ENCODE measurements at regions not wholly inside any gene's neighbourhood (a gene's known extent, or its start where the extent isn't known, plus 50 kb on each side); places are given as distances from the start of the nearest gene placed in this dataset.
"Not testable (repeated sequence)": the region's sequence is repeated elsewhere in the genome, so short reads cannot be mapped to it uniquely, and the experiment has no call there.

- no peak for DNase-seq (ENCODE audit: low spot score)
These were observed 1033.0 kb upstream of the INTU start for GRCh38 chr4:126599746-126600145.

DNA sequence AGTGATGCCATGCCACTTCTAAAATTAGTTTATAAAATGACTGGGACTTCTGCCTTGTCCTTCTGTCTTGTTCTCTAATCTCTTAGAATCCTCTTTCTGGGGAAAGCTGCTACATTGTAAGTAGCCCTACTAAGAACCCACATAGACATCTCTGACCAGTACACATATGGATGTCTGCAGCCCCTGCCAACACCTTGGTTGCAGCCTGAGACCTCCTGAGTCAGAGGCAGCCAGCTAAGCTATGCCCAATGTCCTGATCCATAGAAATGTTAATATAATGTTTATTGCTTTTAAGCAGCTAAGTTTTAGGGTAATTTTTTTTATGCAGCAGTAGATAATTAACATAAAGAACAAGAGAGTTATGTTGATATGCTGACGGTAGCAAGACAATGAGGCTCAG lies 1029.5 kb upstream of the INTU start:
- no peak for DNase-seq (ENCODE audit: low spot score)

- DNase-seq (ENCODE audit: low spot score): no peak
These were observed 1028.9 kb upstream of the INTU start for GRCh38 chr4:126603825-126604224.

- no peak for DNase-seq (ENCODE audit: low spot score)
These were observed 1028.4 kb upstream of the INTU start for GRCh38 chr4:126604268-126604867.

DNA sequence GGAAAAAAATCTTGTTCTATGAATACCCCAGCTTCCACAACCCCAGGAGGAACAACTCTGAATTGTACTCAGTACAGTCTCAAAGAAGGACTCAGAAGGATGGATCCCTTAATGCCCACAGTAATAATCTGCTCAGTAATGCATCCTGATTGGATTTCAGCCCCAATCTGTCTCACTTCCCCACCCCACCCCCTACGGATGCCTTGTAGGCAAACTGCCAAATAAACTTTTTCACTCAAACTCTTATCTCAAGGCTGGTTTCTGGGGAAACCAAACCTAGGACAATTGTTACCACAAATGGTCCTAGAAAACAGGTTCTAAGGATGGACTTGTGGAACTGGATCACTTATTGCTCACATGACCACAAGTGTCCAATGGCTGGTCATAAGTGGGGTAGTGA lies 1021.8 kb upstream of the INTU start:
- no peak for DNase-seq (ENCODE audit: low spot score)

DNA sequence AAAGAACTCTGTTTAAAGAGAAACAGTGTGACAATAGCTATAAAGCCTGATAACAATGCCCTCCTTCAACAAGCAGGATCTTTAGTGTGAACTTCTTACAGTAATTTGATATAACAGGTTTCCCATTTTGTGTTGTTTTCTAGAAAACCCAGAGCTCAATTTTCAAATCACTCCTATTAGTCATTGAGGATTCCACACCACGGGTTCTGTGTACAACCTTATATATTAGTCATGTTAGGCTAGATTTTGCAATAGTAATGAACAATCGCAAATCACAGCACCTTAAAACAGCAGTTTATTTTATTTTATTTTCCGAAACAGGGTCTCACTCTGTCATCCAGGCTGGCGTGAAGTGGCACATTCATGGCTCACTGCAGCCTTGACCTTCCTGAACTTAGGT lies 1020.9 kb upstream of the INTU start:
- no peak for DNase-seq (ENCODE audit: low spot score)

DNA sequence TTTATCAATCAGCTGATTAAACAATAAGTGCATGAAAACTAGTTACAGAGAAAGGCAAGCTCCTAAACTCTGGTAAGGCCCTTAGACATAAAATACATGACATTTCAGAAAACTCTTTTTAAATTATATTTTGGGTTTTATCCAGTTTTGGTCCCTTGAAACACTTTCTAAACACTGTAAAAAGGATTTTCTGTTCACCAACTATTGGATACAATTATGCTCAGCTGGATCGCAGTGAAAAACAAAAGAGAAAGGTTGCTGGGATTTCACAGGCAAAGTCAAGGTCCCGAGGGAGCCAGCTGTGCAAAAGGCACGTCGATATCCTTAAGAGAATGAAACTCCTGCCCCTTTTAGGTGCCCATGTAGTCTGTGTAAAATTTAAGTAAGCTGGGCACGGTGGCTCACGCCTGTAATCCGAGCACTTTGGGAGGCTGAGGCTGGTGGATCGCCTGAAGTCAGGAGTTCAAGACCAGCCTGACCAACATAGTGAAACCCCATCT lies 1018.4 kb upstream of the INTU start:
- DNase-seq (ENCODE audit: low spot score): no peak

DNA sequence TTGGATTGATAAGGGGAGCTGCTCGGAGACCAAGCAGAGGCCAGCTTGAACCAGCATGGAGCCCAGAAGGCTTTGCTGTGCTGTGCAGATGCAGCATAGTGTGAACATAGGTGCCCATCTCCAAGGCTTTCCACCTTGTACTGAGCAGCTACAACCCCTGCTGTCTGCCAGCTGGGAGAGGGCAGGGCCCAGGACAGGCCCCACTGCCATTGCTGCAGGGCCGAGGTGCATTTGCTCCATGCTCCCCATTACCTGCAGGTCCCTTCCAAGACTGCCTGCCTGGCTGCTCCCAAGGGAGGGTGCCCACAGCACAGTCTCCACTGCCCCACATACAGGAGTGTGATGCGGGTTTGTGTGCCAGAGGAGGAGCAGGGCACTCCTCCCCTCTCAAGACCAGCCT lies 1016.0 kb upstream of the INTU start:
- DNase-seq (ENCODE audit: low spot score): no peak

DNA sequence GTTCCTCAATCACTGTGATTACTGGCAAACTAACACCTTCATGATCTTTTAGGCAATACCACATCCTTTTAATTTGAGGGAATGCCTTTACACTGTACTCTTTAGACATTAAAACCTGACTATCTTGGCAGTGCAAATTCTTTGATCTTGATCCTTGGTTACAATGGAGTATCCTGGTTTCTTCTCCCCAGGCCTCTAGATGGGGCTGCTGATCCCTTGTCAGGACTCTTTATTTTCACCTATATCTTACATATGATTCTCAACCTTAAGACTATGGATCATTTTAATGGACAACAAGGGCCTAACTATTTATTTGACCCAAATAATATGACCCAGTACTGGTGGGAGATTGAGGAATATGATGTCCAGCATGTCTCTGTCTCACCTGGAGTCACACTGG lies 1005.5 kb upstream of the INTU start:
- DNase-seq (ENCODE audit: low spot score): no peak

- DNase-seq (ENCODE audit: low spot score): no peak
These were observed 1003.8 kb upstream of the INTU start for GRCh38 chr4:126628933-126629332.

GRCh38 chr4:126630230-126630629 lies 1002.5 kb upstream of the INTU start:
- no peak for DNase-seq (ENCODE audit: low spot score)

DNA sequence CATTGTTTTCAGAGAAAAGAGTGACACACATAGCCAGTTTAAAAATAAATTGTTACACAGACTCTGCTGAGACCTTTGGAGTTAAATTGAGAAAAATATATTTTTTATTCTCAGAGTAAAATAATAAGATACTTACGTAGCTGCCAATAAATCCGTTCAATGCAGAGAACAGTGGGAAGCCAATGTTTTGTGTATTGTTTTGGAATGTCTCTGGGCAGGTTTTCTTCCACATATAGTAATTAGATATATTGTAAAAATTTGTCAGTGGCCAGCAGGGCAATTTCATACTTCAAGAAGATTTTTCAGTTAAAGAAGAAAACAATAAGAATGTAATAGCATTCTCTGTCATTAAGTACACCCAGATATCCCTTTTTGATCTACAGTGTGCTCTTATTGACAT lies 999.5 kb upstream of the INTU start:
- no peak for DNase-seq (ENCODE audit: low spot score)

DNA sequence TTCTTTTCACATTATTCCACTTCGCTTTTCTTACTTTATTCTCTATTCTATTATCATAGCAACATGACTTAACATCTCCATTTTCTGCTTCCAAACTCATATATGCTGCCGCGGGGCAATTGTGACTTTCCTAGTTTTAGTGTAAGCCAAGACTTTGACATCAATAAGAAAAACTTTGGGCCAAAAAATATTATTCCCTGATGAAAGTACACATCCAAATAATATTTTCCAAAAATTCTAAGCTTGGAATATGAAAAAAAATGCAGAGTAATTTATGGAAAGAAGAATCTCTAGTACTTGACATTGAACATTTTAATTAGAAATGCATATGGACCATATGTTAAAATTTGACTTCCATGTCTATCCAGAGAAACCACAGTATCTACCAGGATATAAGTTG lies 995.1 kb upstream of the INTU start:
- no peak for DNase-seq (ENCODE audit: low spot score)

DNA sequence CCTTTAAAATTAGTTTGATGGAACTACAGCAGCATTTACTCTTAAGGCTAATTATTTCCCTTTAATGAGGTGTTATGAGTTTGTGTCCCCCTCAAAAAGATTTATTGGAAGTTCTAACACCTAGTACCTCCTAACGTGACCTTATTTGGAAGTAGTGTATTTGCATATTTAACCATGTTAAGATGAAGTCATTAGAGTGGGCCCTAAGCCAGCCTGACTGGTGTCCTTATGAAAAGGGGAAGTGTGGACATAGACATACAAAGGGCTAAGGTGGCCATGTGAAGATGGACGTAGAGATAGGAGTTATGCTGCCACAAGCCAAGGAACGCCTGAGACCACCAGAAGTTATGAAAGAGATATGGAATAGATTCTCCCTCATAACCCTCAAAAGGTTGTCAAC lies 985.4 kb upstream of the INTU start:
- DNase-seq (ENCODE audit: low spot score): no peak

- DNase-seq (ENCODE audit: low spot score): no peak
These were observed 984.9 kb upstream of the INTU start for GRCh38 chr4:126647756-126648397.

- no peak for DNase-seq (ENCODE audit: low spot score)
These were observed 974.3 kb upstream of the INTU start for GRCh38 chr4:126658411-126658810.

DNA sequence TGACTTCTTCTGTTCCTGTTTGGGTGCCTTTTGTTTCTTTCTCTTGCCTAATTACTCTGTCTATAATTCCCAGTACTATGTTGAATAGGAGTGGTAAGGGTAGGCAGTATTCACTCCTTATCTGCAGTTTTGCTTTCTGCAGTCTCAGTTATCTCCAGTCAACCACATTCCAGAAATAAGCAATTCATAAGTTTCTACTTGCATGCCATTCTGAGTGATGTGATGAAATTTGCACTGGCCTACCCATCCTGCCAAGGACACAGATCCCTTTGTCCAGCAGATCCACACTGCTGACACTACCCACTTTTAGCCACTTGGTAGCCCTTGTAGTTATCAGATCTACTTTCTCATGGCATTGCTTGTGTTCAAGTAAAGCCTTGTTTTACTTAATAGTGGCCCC lies 971.6 kb upstream of the INTU start:
- DNase-seq (ENCODE audit: low spot score): no peak

DNA sequence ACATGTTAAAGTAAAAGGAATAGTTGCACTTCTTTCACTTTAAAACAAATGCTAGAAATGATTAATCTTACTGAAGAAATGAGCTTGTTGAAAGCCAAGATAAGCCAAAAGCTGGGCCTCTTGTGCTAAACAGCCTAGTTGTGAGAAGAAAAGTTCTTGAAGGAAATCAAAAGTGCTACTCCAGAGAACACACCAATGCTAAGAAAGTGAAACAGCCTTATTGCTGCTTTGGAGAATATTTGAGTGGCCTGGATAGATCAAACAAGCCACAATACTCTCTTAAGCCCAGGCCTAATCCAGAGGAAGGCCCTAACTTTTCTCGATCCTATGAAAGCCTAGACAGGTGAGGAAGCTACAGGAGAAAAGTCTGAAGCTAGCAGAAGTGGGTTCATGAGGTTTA lies 967.9 kb upstream of the INTU start:
- DNase-seq (ENCODE audit: low spot score): no peak

DNA sequence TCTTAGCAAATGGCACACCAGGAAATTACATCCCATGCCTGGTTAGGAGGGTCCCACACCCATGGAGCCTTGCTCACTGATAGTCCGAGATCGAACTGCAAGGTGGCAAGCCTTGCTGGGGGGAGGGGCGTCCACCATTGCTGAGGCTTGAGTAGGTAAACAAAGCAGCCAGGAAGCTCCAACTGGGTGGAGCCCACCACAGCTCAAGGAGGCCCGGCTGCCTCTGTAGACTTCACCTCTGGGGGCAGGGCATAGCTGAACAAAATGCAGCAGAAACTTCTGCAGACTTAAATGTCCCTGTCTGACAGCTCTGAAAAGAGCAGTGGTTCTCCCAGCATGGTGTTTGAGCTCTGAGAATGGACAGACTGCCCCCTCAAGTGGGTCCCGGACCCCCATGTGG lies 962.7 kb upstream of the INTU start:
- not testable (repeated sequence) for DNase-seq (ENCODE audit: low spot score)

DNA sequence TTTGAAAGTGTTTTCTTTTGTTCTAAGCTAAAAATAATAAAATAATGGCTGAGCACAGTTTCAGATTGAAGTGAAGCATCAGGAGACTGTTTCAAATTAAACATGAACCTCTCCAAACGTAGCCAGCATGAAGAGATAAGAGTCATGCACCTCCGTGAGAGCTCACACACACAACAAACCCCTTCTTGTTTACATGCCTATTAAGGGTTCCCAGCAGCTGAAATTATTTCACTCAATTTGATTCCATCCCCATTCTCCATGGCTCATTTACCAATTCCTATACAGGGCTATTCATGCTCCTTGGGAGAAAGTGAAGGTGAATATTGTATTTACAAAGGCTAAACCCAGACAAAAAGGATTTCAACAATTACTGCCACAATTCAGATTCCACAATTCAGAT lies 954.1 kb upstream of the INTU start:
- no peak for DNase-seq (ENCODE audit: low spot score)

- no peak for DNase-seq (ENCODE audit: low spot score)
These were observed 953.5 kb upstream of the INTU start for GRCh38 chr4:126679303-126679702.

GRCh38 chr4:126682250-126682649 lies 950.5 kb upstream of the INTU start:
- DNase-seq (ENCODE audit: low spot score): no peak

DNA sequence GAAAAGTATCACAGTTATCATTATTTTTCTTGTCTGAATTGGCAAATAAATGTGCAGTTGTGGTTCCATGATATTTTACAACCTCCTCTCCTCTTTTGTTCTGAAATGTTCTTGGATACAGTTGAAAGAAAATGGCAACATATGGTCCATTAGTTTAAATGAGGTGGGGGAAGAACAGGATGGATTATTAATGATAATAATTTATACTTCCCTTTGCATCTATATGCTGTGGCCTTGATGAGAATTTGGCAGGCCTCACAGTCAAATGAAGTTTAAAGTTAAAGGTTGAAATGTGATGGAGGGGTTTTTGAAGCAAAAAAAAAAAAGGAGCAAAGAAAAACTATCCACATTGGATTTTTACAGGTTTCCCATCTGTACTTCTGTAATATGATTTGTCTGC lies 946.3 kb upstream of the INTU start:
- no peak for DNase-seq (ENCODE audit: low spot score)

DNA sequence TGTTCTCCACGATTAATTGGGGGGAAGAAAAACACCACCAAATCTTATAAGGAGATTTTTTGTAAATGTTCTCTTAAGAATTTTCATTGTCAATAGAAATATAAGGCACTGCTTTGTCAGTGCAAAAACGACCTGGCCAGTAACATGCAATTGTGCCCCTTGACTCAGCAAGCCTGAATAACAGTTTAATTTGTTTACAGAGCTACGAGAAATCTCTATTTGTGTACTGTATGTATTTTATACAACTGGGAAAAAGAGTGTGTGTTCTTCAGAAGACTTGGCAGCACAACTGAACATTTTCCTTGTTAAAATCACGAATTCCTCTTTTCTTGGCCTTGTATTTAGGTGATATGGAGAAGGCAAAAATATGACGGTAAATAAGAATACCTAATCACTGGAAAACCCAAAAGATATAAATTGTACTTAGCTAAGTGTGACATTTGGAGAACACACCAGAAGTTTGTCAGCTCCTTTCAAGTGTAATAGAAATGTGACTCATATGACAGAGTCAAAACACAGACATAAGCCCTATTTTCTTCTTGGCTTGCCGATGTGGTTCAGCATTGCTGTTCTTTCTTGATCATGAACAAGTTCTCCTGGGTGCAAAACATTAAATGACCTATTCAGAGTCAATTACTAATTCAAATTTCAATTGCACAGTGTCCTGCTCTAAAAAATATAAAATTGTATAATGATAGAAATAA lies 945.0 kb upstream of the INTU start:
- DNase-seq (ENCODE audit: low spot score): no peak
